Pancreas (tissue), 10 donors: ENCODE measurements at regions not wholly inside any gene's neighbourhood (a gene's known extent, or its start where the extent isn't known, plus 50 kb on each side); places are given as distances from the start of the nearest gene placed in this dataset.
"Not testable (repeated sequence)": the region's sequence is repeated elsewhere in the genome, so short reads cannot be mapped to it uniquely, and the experiment has no call there.

Experiments used
- ATAC-seq, 4 donors: fragments of 200-7000 bp; cut with Tn5 transposase; one replicate each; pipeline versions ENCODE4 v1.8.0 to v1.9.1; 2020; ENCODE audit warnings: mild to moderate bottlenecking in 4 of 4, moderate library complexity in 4 of 4
- DNase-seq, 6 donors: peaks; one replicate each; pipeline ENCODE4 v3.0.0-alpha.2; 2020
- FAIRE-seq: peaks from 2 replicates; lab custom pipeline; 2012; peaks lifted over from hg19 to GRCh38; lab: Jason Lieb, UNC
- H3K27ac ChIP-seq, 4 donors: fragments of 200-600 bp; sonication (generic); 1 replicate in 3 of 4; 2 replicates in 1 of 4; pipeline versions ENCODE4 v1.5.0 to v1.8.0; 2020
- H3K27me3 ChIP-seq, 4 donors: fragments of 200-600 bp; one replicate each; pipeline ENCODE4 v1.8.0; 2021
- H3K36me3 ChIP-seq, 3 donors: fragments of 200-600 bp; sonication (generic) in 1 of 3; one replicate each; pipeline versions ENCODE4 v1.5.0 to v1.8.0; 2020 to 2021
- H3K4me1 ChIP-seq, 3 donors: fragments of 200-600 bp; one replicate each; pipeline ENCODE4 v1.8.0; 2021
- H3K4me3 ChIP-seq, 4 donors: fragments of 200-600 bp; sonication (generic) in 2 of 4; one replicate each; pipeline versions ENCODE4 v1.5.0 to v1.8.0; 2020 to 2021
- H3K9me3 ChIP-seq, 4 donors: fragments of 200-600 bp; one replicate each; pipeline ENCODE4 v1.8.0; 2021
- WGBS, 2 donors: extraction: QIAGEN DNeasy Blood & Tissue Kit; methylation state at CpG; one replicate each; pipeline ENCODE4 v1.1.7; 2013; 5-methylcytosine and 5-hydroxymethylcytosine counted together
- intact Hi-C, 3 donors: fragments of 100-400 bp; cut with DNase I; formaldehyde crosslinking; loops; one replicate each; pipeline versions ENCODE4 v1.11.1 to v1.14.2; 2022
- TF ChIP-seq, protein P1 (sequence below), 4 donors: fragments of 200-600 bp; sonication (generic) in 3 of 4; IDR thresholded peaks; one replicate each; pipeline versions ENCODE4 v1.5.0 to v1.8.0; 2021; ENCODE audit warnings: antibody characterized with exemption in 4 of 4
- donor health status: healthy with polysubstance abuse.
- donor health status: DM: no; HTN: no; CAD: no; lungs with moderate emphysema.
- donor health status: DM: no; HTN: no; CAD: no.
- donor health status: control.
- donor health status: control.
- donor health status: Bipolar disorder and iron deficiency.
- donor health status: DM: yes; HTN: yes; CAD: no.
- donor health status: DM: no; HTN: no; CAD: no.
- donor health status: DM: no; HTN: no; CAD: no.
- donor health status: DM: yes; HTN: yes; CAD: no.

DNA sequence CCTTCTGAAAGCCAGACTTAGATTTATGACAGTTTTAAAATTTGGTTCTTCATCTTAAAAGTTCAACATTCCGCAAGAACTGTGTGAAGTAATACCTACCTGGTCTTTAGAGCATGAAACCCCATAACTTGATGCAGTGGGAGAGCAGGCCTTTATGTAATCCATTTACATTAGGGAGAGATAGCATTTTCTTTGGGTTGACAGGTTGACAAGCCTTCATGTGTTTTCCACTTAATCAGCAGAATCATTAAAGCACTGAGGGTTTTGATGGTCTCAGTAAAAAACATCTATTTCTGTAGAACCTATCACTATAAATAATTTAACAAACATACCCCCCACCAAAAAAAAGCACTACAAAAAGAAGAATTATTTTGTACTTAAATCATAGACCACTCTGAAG, 121.6 kb upstream of the KIF2A start:
- H3K4me3 ChIP-seq: no peak overlapping the region
- ATAC-seq (no peak), DNase-seq (no peak), FAIRE-seq (no peak)
- H3K9me3 ChIP-seq: no peaks in the 10 kb centered on the region
- no peak overlapping the region for H3K27ac ChIP-seq
- no peaks in the 10 kb centered on the region for H3K36me3 ChIP-seq
- no peaks in the 10 kb centered on the region for H3K4me1 ChIP-seq
- intact Hi-C loops: no loop called here
- WGBS, 2 donors: 84 to 85% methylated on average over 1 of the region's 1 CpG
- no peaks in the 10 kb centered on the region for H3K27me3 ChIP-seq
- TF ChIP-seq, protein P1, sequence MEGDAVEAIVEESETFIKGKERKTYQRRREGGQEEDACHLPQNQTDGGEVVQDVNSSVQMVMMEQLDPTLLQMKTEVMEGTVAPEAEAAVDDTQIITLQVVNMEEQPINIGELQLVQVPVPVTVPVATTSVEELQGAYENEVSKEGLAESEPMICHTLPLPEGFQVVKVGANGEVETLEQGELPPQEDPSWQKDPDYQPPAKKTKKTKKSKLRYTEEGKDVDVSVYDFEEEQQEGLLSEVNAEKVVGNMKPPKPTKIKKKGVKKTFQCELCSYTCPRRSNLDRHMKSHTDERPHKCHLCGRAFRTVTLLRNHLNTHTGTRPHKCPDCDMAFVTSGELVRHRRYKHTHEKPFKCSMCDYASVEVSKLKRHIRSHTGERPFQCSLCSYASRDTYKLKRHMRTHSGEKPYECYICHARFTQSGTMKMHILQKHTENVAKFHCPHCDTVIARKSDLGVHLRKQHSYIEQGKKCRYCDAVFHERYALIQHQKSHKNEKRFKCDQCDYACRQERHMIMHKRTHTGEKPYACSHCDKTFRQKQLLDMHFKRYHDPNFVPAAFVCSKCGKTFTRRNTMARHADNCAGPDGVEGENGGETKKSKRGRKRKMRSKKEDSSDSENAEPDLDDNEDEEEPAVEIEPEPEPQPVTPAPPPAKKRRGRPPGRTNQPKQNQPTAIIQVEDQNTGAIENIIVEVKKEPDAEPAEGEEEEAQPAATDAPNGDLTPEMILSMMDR (IDR thresholded peaks at IDR 0.05): no peak

DNA sequence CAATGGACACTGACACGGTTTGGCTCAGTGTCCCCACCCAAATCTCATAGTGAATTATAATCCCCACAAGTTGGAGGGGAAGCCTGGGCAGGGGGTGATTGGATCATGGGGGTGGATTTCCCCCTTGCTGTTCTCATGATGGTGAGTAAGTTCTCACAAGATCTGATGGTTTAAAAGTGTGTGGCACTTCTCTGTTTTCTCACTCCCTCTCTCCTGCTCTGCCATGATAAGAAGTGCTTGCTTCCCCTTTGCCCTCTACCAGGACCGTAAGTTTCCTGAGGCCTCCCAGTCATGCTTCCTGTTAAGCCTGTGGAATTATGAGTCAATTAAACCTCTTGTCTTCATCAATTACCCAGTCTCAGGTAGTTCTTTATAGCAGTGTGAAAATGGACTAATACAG, 115.8 kb upstream of the KIF2A start:
- Histone ChIP-seq H3K4me1 (no peaks in the 10 kb centered on the region), H3K4me3 (no peak overlapping the region), H3K27ac (no peak overlapping the region), H3K36me3 (no peaks in the 10 kb centered on the region), H3K27me3 (no peaks in the 10 kb centered on the region), H3K9me3 (no peaks in the 10 kb centered on the region)
- FAIRE-seq: no peak
- ATAC-seq: no peak
- TF ChIP-seq, protein P1 (IDR thresholded peaks at IDR 0.05): no peak
- no peak for DNase-seq
- intact Hi-C loops: no loop called here
- WGBS, 2 donors: 72 to 75% methylated on average over 2 of the region's 2 CpGs

DNA sequence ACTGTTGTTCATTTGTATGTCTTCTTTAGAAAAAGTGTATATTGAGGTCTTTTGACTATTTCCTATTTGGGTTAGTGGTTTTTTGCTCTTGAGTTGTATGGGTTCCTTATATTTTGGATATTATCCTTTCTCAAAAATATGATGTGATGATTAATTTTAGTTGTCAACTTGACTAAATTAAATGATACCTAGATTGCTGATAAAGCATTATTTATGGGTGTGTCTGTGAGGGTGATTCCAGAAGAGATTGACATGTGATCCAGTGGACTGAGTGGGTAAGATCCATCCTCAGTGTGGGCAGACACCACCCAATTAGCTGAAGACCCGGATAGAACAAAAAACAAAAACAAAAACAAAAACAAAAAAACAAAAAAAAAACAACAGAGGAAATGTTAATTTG, 115.1 kb upstream of the KIF2A start:
- Histone ChIP-seq H3K36me3 (no peaks in the 10 kb centered on the region), H3K4me3 (no peak overlapping the region), H3K27me3 (no peaks in the 10 kb centered on the region), H3K9me3 (no peaks in the 10 kb centered on the region), H3K4me1 (no peaks in the 10 kb centered on the region), H3K27ac (no peak overlapping the region)
- TF ChIP-seq, protein P1 (IDR thresholded peaks at IDR 0.05): no peak
- WGBS, 2 donors: 24 to 28% methylated on average over 1 of the region's 1 CpG
- DNase-seq: no peak
- no peak for FAIRE-seq
- no peak for ATAC-seq
- intact Hi-C loops: no loop called here

DNA sequence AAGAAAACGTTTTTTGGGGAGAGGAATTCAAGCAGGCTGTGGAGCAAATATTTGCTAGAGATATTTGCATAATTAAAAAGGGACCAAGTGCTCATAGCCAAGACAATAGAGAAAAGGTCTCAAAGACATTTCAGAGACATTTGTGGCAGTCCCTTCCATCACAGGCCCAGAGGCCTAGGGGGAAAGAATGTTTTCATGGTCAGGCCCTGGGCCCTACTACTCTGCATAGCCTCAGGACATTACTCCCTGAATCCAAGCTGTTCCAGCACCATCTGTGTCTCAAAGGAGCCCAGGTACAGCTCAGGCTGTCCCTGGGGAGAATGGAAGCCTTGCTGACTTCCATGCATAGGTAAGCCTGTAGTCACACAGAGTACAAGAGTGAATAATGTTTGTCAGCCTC, 113.0 kb upstream of the KIF2A start:
- WGBS, 2 donors: 13 to 38% methylated on average over 1 of the region's 1 CpG
- no peak for ATAC-seq
- H3K36me3 ChIP-seq: no peaks in the 10 kb centered on the region
- H3K4me3 ChIP-seq: no peak overlapping the region
- DNase-seq: no peak
- no peaks in the 10 kb centered on the region for H3K27me3 ChIP-seq
- no peak for FAIRE-seq
- TF ChIP-seq, protein P1 (IDR thresholded peaks at IDR 0.05): no peak
- intact Hi-C loops: no loop called here
- H3K4me1 ChIP-seq: no peaks in the 10 kb centered on the region
- no peak overlapping the region for H3K27ac ChIP-seq
- no peaks in the 10 kb centered on the region for H3K9me3 ChIP-seq

DNA sequence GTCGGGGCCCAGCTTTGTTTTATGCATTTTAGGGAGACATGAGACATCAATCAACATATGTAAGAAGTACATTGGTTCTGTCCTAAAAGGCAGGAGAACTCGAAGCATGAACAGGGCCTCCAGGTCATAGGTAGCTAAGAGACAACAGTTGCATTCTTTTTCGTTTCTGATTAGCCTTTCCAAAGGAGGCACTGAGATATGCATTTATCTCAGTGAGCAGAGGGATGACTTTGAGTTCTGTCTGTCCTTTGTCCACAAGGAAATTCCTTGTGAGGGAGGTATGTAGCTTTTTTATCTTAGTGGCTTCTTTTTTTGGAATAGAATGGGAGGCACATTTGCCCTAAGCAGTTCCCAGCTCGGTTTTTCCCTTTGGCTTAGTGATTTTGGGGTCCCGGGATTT, 109.5 kb upstream of the KIF2A start:
- H3K27ac ChIP-seq, H3K27me3 ChIP-seq, H3K4me3 ChIP-seq, ATAC-seq, DNase-seq, H3K9me3 ChIP-seq, intact Hi-C loops, FAIRE-seq, H3K36me3 ChIP-seq, H3K4me1 ChIP-seq: not testable (repeated sequence)
- WGBS, 2 donors: 54 to 59% methylated on average over 5 of the region's 5 CpGs

DNA sequence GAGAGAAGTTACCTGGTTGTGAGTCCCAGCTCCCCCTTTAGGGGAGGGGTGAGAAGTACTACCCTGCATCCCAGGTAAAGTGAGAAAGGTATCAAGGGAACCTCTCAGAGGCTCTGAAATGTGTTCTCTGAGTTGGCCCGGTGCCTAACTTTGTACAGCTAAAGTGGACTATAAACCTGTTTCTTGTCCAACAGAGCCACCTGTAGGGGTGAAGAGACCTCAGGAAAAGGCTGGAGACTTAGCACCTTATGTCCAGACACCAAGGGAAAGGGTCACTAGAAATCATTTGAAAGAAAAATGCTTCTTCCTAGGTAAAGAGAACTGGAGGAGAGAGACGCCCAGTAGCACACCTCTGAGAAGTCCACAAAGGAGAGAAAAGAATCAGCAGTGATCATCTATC, 108.3 kb upstream of the KIF2A start:
- Histone ChIP-seq H3K27ac (no peak overlapping the region), H3K27me3 (no peaks in the 10 kb centered on the region), H3K4me3 (no peak overlapping the region), H3K4me1 (no peaks in the 10 kb centered on the region), H3K36me3 (no peaks in the 10 kb centered on the region), H3K9me3 (no peaks in the 10 kb centered on the region)
- intact Hi-C loops: no loop called here
- TF ChIP-seq, protein P1 (IDR thresholded peaks at IDR 0.05): no peak
- ATAC-seq (no peak), FAIRE-seq (no peak), DNase-seq (no peak)
- 67 to 77% methylated on average over 2 of the region's 2 CpGs for WGBS, 2 donors
